A673 (cell line): ENCODE measurements at regions not wholly inside any gene's neighbourhood (a gene's known extent, or its start where the extent isn't known, plus 50 kb on each side); places are given as distances from the start of the nearest gene placed in this dataset.

ENCODE experiments used
- BruUV-seq: library from RNA; stranded (reverse); fragments of 400-500 nt; replicated peaks from 2 replicates; lab custom pipeline; 2021; lab: Mats Ljungman, UMichigan
- CTCF ChIA-PET: fragments of 300-600 bp; sonication (Branson Sonifier 250); formaldehyde crosslinking; loops from one replicate; lab custom pipeline; 2022; ENCODE audit warnings: antibody characterized with exemption; lab: Charles Lee
- POLR2A ChIA-PET: fragments of 300-600 bp; sonication (Branson Sonifier 250); formaldehyde crosslinking; loops from one replicate; lab custom pipeline; 2022; ENCODE audit warnings: antibody characterized with exemption; ENCODE audit not compliant: low non-redundant PET; lab: Charles Lee
- DNase-seq: peaks from one replicate; pipeline ENCODE4 v3.0.0-alpha.2; 2015; ENCODE audit warnings: low spot score
- H3K27ac ChIP-seq: fragments of 200-600 bp; sonication (generic); 2 replicates; pipeline ENCODE4 v1.5.1; 2016; ENCODE audit warnings: mixed run types, low read depth, mild to moderate bottlenecking, mixed read lengths, antibody characterized with exemption, low read length; ENCODE audit not compliant: poor library complexity, severe bottlenecking
- H3K27me3 ChIP-seq: fragments of 200-600 bp; sonication (generic); replicated peaks from 2 replicates; pipeline ENCODE4 v1.6.1; 2017; ENCODE audit warnings: mixed run types, low read depth, mild to moderate bottlenecking, mixed read lengths, antibody characterized with exemption, low read length; ENCODE audit not compliant: insufficient read depth, poor library complexity
- H3K36me3 ChIP-seq: fragments of 200-600 bp; sonication (generic); 2 replicates; pipeline ENCODE4 v1.6.1; 2016; ENCODE audit warnings: mixed run types, mild to moderate bottlenecking, mixed read lengths, antibody characterized with exemption, low read length; ENCODE audit not compliant: insufficient read depth, poor library complexity, severe bottlenecking
- H3K4me1 ChIP-seq: fragments of 200-600 bp; sonication (generic); 2 replicates; pipeline ENCODE4 v1.6.1; 2017; ENCODE audit warnings: mixed run types, mild to moderate bottlenecking, mixed read lengths, antibody characterized with exemption, low read length; ENCODE audit not compliant: insufficient read depth, poor library complexity, severe bottlenecking
- H3K4me3 ChIP-seq: fragments of 200-600 bp; sonication (generic); 2 replicates; pipeline ENCODE4 v1.5.1; 2016; ENCODE audit warnings: low read depth, mixed run types, mild to moderate bottlenecking, mixed read lengths, low read length; ENCODE audit not compliant: poor library complexity, severe bottlenecking
- H3K9me3 ChIP-seq: fragments of 200-600 bp; sonication (generic); 2 replicates; pipeline ENCODE4 v1.6.1; 2016; ENCODE audit warnings: mixed run types, low read depth, mild to moderate bottlenecking, mixed read lengths, antibody characterized with exemption, low read length; ENCODE audit not compliant: poor library complexity, severe bottlenecking
- EZH2 ChIP-seq: fragments of 200-600 bp; sonication (generic); IDR thresholded peaks from 2 replicates; pipeline ENCODE4 v1.6.1; 2017; ENCODE audit warnings: borderline replicate concordance, low read depth, mild to moderate bottlenecking, mixed read lengths, antibody characterized with exemption, low read length; ENCODE audit not compliant: poor library complexity, severe bottlenecking
- intact Hi-C: fragments of 100-400 bp; cut with micrococcal nuclease; formaldehyde crosslinking; loops from one replicate; pipeline ENCODE4 v1.10.0; 2022; ENCODE audit not compliant: unreplicated experiment
- TF ChIP-seq, protein P1 (sequence below): fragments of 300-800, 200-600 bp; sonication (generic); conservative IDR thresholded peaks from 2 replicates; pipeline ENCODE4 v1.5.1; 2017; ENCODE audit warnings: low read depth, mild to moderate bottlenecking, antibody characterized with exemption, low read length, moderate library complexity, mixed read lengths

DNA sequence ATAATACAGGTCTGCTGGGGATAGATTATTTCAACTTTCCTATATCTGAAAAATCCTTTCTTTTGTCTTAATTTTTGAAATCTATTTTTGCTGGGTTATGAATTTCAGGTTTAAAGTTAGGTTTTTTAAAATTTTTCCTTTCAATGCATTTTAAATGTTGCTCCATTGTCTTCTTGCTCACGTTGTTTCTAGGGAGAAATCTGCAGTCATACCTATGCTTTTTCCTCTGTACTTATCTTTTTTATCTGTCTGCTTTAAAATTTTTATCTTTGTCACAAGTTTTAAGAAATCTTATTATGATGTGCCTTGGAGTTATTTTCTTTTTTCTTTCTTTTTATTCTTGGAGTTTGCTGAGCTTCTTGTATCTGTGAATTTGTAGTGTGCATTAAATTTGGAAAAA lies 412.0 kb upstream of the KIF2A start:
- H3K27me3 ChIP-seq: no peaks in the 10 kb centered on the region
- no TSS peak for BruUV-seq
- no peak overlapping the region for H3K4me3 ChIP-seq
- H3K9me3 ChIP-seq: peaks cover 12% of the 10 kb centered on the region
- TF ChIP-seq, protein P1, sequence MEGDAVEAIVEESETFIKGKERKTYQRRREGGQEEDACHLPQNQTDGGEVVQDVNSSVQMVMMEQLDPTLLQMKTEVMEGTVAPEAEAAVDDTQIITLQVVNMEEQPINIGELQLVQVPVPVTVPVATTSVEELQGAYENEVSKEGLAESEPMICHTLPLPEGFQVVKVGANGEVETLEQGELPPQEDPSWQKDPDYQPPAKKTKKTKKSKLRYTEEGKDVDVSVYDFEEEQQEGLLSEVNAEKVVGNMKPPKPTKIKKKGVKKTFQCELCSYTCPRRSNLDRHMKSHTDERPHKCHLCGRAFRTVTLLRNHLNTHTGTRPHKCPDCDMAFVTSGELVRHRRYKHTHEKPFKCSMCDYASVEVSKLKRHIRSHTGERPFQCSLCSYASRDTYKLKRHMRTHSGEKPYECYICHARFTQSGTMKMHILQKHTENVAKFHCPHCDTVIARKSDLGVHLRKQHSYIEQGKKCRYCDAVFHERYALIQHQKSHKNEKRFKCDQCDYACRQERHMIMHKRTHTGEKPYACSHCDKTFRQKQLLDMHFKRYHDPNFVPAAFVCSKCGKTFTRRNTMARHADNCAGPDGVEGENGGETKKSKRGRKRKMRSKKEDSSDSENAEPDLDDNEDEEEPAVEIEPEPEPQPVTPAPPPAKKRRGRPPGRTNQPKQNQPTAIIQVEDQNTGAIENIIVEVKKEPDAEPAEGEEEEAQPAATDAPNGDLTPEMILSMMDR: no peak
- TF ChIP-seq EZH2: no peak
- intact Hi-C loops: no loop called here
- no peaks in the 10 kb centered on the region for H3K4me1 ChIP-seq
- H3K27ac ChIP-seq: no peak overlapping the region
- POLR2A ChIA-PET: no interaction called here
- H3K36me3 ChIP-seq: no peaks in the 10 kb centered on the region
- CTCF ChIA-PET: no interaction called here
- no peak for DNase-seq

DNA sequence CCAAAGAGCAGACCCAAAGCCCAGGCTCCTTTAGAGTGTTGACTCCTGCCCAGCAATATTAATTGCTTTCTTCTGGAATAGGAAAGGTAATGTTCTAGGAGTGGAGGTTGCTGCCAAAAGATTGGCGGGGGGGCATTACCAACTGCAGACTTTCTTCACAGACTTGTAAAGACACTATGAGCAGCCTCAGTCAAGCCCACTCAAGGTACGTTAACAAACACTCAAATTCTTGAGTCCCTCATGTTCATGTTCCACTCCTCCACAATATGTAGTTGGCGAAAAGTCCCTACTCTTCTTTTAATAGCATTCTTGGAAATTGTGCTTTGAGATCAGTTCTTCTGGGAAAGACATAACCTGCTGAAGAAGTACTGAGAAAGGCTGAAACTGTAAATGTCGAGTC lies 409.2 kb upstream of the KIF2A start:
- no peaks in the 10 kb centered on the region for H3K4me1 ChIP-seq
- DNase-seq: no peak
- TF ChIP-seq EZH2: no peak
- TF ChIP-seq, protein P1: no peak
- no peaks in the 10 kb centered on the region for H3K27me3 ChIP-seq
- H3K27ac ChIP-seq: no peak overlapping the region
- H3K36me3 ChIP-seq: no peaks in the 10 kb centered on the region
- ChIA-PET CTCF (no interaction called here), POLR2A (no interaction called here)
- H3K4me3 ChIP-seq: no peak overlapping the region
- H3K9me3 ChIP-seq: peaks cover 12% of the 10 kb centered on the region
- intact Hi-C loops: no loop called here
- no TSS peak for BruUV-seq

DNA sequence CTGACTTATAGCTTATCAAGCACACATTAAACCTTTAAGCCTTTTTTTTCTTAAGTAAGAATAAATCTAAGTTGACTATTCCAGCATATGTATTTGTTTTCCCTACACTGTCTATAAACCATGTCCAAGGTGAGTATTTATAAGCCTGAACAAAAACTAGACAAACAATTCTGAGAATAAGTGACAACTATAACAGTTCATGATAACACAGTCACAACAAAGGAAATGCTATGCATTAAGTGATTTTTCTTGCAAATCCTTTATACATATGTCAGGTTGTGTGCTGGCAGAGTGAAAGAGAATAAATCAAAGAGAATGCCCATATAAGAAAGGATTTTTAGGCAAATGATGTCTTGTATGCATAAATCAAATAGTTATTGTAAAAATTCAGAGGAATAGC lies 408.8 kb upstream of the KIF2A start:
- intact Hi-C loops: no loop called here
- Histone ChIP-seq H3K4me3 (no peak overlapping the region), H3K27ac (no peak overlapping the region), H3K27me3 (no peaks in the 10 kb centered on the region), H3K36me3 (no peaks in the 10 kb centered on the region), H3K9me3 (peaks cover 12% of the 10 kb centered on the region), H3K4me1 (no peaks in the 10 kb centered on the region)
- BruUV-seq: no TSS peak
- no peak for DNase-seq
- ChIA-PET POLR2A (no interaction called here), CTCF (no interaction called here)
- TF ChIP-seq, protein P1: no peak
- TF ChIP-seq EZH2: no peak
